SK-N-SH (cell line): ENCODE measurements at regions not wholly inside any gene's neighbourhood (a gene's known extent, or its start where the extent isn't known, plus 50 kb on each side); places are given as distances from the start of the nearest gene placed in this dataset.

ENCODE experiments used
- CTCF ChIP-seq: fragments of 200-600 bp; sonication (generic); IDR thresholded peaks from 2 replicates; pipeline ENCODE4 v1.6.1; 2017; ENCODE audit warnings: antibody characterized with exemption, mild to moderate bottlenecking, moderate library complexity
- MEF2A ChIP-seq: IDR thresholded peaks from 2 replicates; pipeline ENCODE4 v1.4.0; 2012; ENCODE audit warnings: low read depth, borderline replicate concordance
- PBX3 ChIP-seq: IDR thresholded peaks from 2 replicates; pipeline ENCODE4; 2012
- POLR2AphosphoS5 ChIP-seq: IDR thresholded peaks from 2 replicates; pipeline ENCODE4 v1.6.1; 2012; ENCODE audit warnings: low read depth, low read length
- RFX5 ChIP-seq: IDR thresholded peaks from 2 replicates; pipeline ENCODE4 v1.6.1; 2012; ENCODE audit warnings: mild to moderate bottlenecking, improper control_type of control experiment, low read length
- SIN3A ChIP-seq: IDR thresholded peaks from 2 replicates; pipeline ENCODE4 v1.6.1; 2012; ENCODE audit warnings: low read depth, mild to moderate bottlenecking, low read length, moderate library complexity, borderline replicate concordance
- TEAD4 ChIP-seq: IDR thresholded peaks from 2 replicates; pipeline ENCODE4 v1.4.0; 2012; ENCODE audit warnings: mild to moderate bottlenecking, borderline replicate concordance; ENCODE audit not compliant: insufficient read depth
- TF ChIP-seq, protein P1 (sequence below): fragments of 150-350 bp; IDR thresholded peaks from 2 replicates; pipeline ENCODE4 v1.6.1; 2016; ENCODE audit warnings: mild to moderate bottlenecking, low read depth, low read length
- TF ChIP-seq, protein P2 (sequence below): IDR thresholded peaks from 2 replicates; pipeline ENCODE4 v1.4.0; 2012; ENCODE audit warnings: low read depth
- TF ChIP-seq, protein P3 (sequence below): IDR thresholded peaks from 2 replicates; pipeline ENCODE4 v1.6.1; 2012; ENCODE audit warnings: mild to moderate bottlenecking, low read depth, low read length, moderate library complexity

DNA sequence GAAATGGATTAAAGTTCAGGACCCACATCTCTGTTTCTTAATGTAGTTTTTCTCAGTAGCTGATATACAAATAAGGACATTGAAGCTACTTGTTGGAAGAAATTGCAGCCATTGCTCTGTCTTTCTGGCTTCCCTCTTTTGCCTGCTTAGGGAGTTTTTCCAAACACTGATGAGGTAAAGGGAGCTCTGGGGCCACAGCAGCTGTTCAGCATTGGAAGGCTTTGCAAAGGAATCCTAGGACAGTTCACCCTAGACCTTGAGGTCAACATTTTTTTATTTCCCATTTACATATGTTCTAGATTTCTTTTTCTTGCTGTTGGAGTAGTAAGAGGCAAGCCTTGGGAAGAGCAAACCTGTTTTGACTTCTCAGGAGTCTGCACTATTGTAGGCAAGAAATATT lies 126.9 kb upstream of the PLPPR5 start:
- TF ChIP-seq CTCF, result no peak
- TF ChIP-seq, protein P1, sequence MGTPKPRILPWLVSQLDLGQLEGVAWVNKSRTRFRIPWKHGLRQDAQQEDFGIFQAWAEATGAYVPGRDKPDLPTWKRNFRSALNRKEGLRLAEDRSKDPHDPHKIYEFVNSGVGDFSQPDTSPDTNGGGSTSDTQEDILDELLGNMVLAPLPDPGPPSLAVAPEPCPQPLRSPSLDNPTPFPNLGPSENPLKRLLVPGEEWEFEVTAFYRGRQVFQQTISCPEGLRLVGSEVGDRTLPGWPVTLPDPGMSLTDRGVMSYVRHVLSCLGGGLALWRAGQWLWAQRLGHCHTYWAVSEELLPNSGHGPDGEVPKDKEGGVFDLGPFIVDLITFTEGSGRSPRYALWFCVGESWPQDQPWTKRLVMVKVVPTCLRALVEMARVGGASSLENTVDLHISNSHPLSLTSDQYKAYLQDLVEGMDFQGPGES, result no peak
- TF ChIP-seq, protein P2, sequence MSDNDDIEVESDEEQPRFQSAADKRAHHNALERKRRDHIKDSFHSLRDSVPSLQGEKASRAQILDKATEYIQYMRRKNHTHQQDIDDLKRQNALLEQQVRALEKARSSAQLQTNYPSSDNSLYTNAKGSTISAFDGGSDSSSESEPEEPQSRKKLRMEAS, result no peak
- TF ChIP-seq RFX5, result no peak
- no peak for TF ChIP-seq POLR2AphosphoS5
- TF ChIP-seq MEF2A, result no peak
- TF ChIP-seq SIN3A, result no peak
- no peak for TF ChIP-seq PBX3
- TF ChIP-seq, protein P3, sequence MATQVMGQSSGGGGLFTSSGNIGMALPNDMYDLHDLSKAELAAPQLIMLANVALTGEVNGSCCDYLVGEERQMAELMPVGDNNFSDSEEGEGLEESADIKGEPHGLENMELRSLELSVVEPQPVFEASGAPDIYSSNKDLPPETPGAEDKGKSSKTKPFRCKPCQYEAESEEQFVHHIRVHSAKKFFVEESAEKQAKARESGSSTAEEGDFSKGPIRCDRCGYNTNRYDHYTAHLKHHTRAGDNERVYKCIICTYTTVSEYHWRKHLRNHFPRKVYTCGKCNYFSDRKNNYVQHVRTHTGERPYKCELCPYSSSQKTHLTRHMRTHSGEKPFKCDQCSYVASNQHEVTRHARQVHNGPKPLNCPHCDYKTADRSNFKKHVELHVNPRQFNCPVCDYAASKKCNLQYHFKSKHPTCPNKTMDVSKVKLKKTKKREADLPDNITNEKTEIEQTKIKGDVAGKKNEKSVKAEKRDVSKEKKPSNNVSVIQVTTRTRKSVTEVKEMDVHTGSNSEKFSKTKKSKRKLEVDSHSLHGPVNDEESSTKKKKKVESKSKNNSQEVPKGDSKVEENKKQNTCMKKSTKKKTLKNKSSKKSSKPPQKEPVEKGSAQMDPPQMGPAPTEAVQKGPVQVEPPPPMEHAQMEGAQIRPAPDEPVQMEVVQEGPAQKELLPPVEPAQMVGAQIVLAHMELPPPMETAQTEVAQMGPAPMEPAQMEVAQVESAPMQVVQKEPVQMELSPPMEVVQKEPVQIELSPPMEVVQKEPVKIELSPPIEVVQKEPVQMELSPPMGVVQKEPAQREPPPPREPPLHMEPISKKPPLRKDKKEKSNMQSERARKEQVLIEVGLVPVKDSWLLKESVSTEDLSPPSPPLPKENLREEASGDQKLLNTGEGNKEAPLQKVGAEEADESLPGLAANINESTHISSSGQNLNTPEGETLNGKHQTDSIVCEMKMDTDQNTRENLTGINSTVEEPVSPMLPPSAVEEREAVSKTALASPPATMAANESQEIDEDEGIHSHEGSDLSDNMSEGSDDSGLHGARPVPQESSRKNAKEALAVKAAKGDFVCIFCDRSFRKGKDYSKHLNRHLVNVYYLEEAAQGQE, result no peak
- no peak for TF ChIP-seq TEAD4
